D721Med (cell line): ENCODE measurements at regions not wholly inside any gene's neighbourhood (a gene's known extent, or its start where the extent isn't known, plus 50 kb on each side); places are given as distances from the start of the nearest gene placed in this dataset.

Source experiments
- DNase-seq: peaks from one replicate; pipeline ENCODE4 v3.0.0; 2011; ENCODE audit warnings: low spot score; ENCODE audit not compliant: insufficient read length
- FAIRE-seq: peaks from 2 replicates; lab custom pipeline; 2011; peaks lifted over from hg19 to GRCh38; lab: Jason Lieb, UNC
- TF ChIP-seq, protein P1 (sequence below): IDR thresholded peaks from 2 replicates; pipeline ENCODE4 v1.5.1; 2012; ENCODE audit warnings: mild to moderate bottlenecking, control low read depth; ENCODE audit not compliant: insufficient read depth; ENCODE audit errors: missing control alignments

DNA sequence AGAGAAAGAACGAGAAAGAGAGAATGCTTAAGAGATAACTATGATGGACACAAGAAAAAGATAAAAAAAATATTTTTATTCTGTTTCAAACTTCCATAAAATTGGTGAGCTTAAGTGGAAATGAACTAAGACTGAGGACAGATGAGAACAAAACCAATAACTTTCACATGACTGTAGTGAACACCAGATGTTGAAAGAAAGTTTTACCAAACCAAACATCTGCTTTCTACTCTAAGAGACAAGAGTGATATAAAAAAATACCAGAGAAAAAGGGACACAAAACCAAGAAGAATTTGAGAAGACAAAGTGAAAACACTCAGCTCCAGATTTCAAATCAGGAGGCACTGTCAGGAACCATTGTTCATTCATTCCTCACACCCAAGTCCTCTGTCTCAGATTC is 147.9 kb downstream of the IMPG2 start:
- FAIRE-seq (no peak), DNase-seq (no peak)
- TF ChIP-seq, protein P1, sequence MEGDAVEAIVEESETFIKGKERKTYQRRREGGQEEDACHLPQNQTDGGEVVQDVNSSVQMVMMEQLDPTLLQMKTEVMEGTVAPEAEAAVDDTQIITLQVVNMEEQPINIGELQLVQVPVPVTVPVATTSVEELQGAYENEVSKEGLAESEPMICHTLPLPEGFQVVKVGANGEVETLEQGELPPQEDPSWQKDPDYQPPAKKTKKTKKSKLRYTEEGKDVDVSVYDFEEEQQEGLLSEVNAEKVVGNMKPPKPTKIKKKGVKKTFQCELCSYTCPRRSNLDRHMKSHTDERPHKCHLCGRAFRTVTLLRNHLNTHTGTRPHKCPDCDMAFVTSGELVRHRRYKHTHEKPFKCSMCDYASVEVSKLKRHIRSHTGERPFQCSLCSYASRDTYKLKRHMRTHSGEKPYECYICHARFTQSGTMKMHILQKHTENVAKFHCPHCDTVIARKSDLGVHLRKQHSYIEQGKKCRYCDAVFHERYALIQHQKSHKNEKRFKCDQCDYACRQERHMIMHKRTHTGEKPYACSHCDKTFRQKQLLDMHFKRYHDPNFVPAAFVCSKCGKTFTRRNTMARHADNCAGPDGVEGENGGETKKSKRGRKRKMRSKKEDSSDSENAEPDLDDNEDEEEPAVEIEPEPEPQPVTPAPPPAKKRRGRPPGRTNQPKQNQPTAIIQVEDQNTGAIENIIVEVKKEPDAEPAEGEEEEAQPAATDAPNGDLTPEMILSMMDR, result no peak

DNA sequence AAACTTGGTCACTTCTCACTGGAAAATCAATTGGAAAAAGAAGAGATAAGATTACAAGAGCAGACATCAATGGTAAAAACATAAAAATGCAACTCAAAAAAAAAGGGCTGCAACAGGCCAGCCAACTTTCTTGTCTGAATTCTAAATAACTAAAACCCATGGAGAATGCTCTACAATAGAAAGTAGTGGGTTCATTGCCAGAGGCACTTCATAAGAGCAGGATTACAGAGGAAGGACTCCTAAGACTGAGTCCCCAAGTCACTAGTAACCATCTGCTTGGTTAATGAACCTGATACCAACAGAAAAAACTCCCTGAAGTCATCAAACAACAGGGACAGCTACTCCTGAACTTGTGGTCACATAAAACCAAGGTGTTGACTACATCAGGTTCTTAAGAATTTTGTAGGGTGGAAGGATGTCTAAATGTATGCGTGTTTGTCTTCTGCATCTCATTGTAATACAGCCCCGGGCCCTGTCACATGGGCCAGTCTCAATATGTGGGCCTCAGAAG is 148.6 kb downstream of the IMPG2 start:
- FAIRE-seq (no peak), DNase-seq (no peak)
- TF ChIP-seq, protein P1, result no peak

DNA sequence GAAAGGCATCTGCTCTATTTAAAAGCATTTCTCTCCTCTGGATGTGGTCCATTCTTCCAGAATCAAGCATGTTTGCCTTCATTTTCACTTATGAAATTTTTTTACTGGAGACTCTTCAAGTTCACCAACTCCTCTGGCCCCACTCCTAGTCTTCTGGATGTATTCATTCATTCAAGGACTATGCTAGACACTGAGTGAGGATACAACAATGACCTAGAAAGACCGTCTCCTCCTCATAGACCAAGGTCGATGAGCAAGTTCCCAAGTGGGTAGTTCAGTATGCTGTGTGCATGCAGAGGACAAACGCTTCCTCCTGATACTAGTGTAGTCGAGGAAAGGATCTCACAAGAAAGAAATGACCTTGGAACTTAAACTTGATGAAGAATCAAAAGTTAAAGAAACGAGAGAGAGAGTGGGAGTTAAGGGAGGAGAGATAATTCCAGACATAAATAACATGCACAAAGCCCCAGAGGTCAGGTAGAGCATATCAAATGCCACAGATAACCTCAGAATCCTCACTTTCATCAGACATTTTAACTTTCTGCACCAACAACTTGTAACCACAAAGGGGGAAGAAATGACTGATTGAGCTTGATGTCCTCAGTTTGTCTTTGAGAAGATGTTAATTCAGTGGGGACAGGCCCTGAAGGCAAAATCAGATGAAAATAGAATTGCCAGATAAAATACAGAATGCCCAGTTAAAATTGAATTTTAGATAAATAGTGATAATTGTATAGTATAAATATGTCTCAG is 149.4 kb downstream of the IMPG2 start:
- DNase-seq, result no peak
- TF ChIP-seq, protein P1, result no peak
- no peak for FAIRE-seq

DNA sequence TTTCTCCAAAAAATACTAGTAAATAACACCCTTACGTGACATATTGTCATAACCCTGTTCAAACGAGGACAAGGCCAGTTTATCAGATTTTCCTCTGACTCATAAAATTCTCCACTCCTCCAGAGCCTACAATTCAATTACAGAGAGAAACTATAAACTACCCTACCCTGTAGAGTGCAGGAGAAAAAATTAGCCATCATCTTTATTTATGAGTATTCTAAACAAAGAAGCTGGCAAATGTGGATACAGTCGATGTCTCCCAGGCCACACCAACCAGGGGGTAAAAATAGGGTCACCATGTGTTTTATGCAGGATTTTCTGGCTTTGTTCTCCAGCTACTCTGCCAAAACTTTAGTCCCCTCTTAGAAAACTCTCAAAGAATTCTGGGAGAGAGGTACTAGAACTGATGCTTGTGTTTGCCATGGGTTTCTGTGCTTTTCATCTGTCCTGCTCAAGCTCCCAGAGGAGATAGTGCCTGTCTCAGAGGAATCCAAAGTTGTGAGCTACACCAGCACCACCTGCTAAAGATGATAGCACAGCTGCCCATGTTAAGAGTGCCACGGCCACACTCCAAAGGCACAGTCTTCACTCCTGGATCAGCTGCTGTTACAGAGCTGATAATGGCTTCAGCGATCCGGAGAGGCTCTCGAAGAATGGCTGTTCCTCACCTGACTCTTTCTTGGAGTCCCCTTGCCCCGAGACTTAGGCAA is 150.2 kb downstream of the IMPG2 start:
- TF ChIP-seq, protein P1, result no peak
- FAIRE-seq (no peak), DNase-seq (no peak)

DNA sequence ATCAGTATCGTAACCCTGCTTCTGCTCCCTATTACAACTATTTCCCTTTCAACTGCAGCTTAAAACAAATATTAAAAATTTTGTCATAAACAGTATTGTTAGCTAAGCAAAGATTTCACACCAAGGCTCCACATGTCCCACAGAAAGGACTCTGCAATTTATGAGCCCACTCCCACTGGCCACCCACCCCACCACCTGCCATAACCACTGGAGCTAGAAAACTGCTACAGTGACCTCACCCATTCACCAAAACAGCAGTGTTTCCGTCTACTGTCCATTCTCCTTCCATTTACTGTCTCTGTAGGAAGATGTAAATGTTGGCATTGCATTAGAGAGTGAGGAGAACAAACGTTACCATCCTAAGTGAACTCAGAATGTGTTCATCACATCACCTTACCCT is 150.9 kb downstream of the IMPG2 start:
- FAIRE-seq (no peak), DNase-seq (no peak)
- TF ChIP-seq, protein P1, result no peak

DNA sequence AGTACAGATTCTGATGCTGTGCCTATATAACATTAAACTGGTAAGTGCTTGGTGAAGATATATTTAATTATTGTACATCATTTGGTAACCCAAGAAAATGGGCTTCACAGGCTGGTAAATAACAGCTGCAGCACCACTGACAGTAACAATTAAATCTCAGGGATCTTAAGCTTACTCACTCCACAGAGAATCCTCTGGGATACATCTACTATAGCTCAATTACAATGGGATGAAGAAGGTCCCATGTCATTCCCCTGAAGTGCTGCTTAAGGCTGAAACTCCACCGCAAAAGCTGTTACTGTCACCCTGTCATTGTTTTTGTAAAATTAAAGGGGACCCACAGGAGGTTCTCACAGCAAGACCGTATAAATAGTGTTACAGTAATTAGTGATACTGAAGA is 153.0 kb downstream of the IMPG2 start:
- no peak for FAIRE-seq
- TF ChIP-seq, protein P1, result no peak
- no peak for DNase-seq
